HEK293 (cell line): ENCODE measurements at regions not wholly inside any gene's neighbourhood (a gene's known extent, or its start where the extent isn't known, plus 50 kb on each side); places are given as distances from the start of the nearest gene placed in this dataset.

ENCODE experiments used
- CTCF ChIA-PET: fragments of 350-600 bp; formaldehyde crosslinking; extraction: SDS; loops from one replicate; lab custom pipeline; 2021; ENCODE audit warnings: antibody characterized with exemption; lab: Yijun Ruan, JAX
- POLR2A ChIA-PET: fragments of 300-600 bp; formaldehyde crosslinking; extraction: SDS; loops from one replicate; lab custom pipeline; 2020; ENCODE audit warnings: antibody characterized with exemption, inconsistent platforms; lab: Yijun Ruan, JAX
- H3K27ac ChIP-seq: fragments of 200-500 bp; sonication (Bioruptor generic); 2 replicates; pipeline ENCODE4 v1.5.1; 2014; ENCODE audit warnings: low read depth, low read length, control low read depth, inconsistent platforms; ENCODE audit errors: extremely low read depth
- H3K36me3 ChIP-seq, 2 experiments: fragments of 200-500 bp in 1 of 2; sonication (Bioruptor generic) in 1 of 2; 1 replicate in 1 of 2; 2 replicates in 1 of 2; pipeline ENCODE4 v1.5.1; 2014 to 2017; ENCODE audit warnings: inconsistent platforms in 2 of 2, low read length in 2 of 2; ENCODE audit not compliant: control insufficient read depth in 2 of 2, insufficient read depth in 1 of 2
- H3K4me1 ChIP-seq: fragments of 200-500 bp; sonication (Bioruptor generic); 2 replicates; pipeline ENCODE4 v1.5.1; 2014; ENCODE audit warnings: mild to moderate bottlenecking, low read length, inconsistent platforms; ENCODE audit not compliant: control insufficient read depth, insufficient read depth
- H3K4me3 ChIP-seq: 2 replicates; pipeline ENCODE4 v1.5.1; 2011; ENCODE audit warnings: low read depth, mild to moderate bottlenecking, control low read depth, low read length, moderate library complexity
- H3K9me3 ChIP-seq: fragments of 200-500 bp; sonication (Bioruptor generic); 2 replicates; pipeline ENCODE4 v1.5.1; 2014; ENCODE audit warnings: low read depth, low read length, inconsistent platforms; ENCODE audit not compliant: control insufficient read depth, insufficient read depth
- TRIM28 ChIP-seq: IDR thresholded peaks from 2 replicates; pipeline ENCODE4 v1.6.1; 2011; ENCODE audit warnings: low read length, control low read depth, borderline replicate concordance
- YY1 ChIP-seq: fragments of 450-650 bp; formaldehyde crosslinking; IDR thresholded peaks from 2 replicates; pipeline ENCODE4 v1.5.1; 2018; ENCODE audit warnings: missing biosample characterization, missing genetic modification characterization
- YY2 ChIP-seq: fragments of 450-650 bp; formaldehyde crosslinking; IDR thresholded peaks from 2 replicates; pipeline ENCODE4 v1.5.1; 2016; ENCODE audit warnings: missing biosample characterization, missing genetic modification characterization
- ZNF114 ChIP-seq: fragments of 450-650 bp; formaldehyde crosslinking; IDR thresholded peaks from 2 replicates; pipeline ENCODE4 v1.5.0; 2017; ENCODE audit warnings: missing biosample characterization, missing genetic modification characterization
- ZNF175 ChIP-seq: fragments of 450-650 bp; formaldehyde crosslinking; IDR thresholded peaks from 2 replicates; pipeline ENCODE4 v1.5.1; 2016; ENCODE audit warnings: missing biosample characterization, missing genetic modification characterization
- ZNF274 ChIP-seq, 2 experiments: fragments of 200-500 bp in 1 of 2; fragments of 450-650 bp in 1 of 2; sonication (Bioruptor generic) in 1 of 2; formaldehyde crosslinking in 1 of 2; IDR thresholded peaks; 2 replicates each; pipeline versions ENCODE4 v1.5.1 to v1.6.1; 2014 to 2016; ENCODE audit warnings: borderline replicate concordance in 1 of 2, inconsistent platforms in 1 of 2, low read length in 1 of 2, missing biosample characterization in 1 of 2, missing genetic modification characterization in 1 of 2
- ZNF366 ChIP-seq: fragments of 450-650 bp; formaldehyde crosslinking; conservative IDR thresholded peaks from 2 replicates; pipeline ENCODE4 v1.5.1; 2016; ENCODE audit warnings: missing biosample characterization, missing genetic modification characterization
- ZNF423 ChIP-seq: fragments of 450-650 bp; formaldehyde crosslinking; IDR thresholded peaks from 2 replicates; pipeline ENCODE4 v1.5.1; 2016; ENCODE audit warnings: missing biosample characterization, missing genetic modification characterization
- ZNF433 ChIP-seq: fragments of 450-650 bp; formaldehyde crosslinking; IDR thresholded peaks from 2 replicates; pipeline ENCODE4 v1.5.1; 2016; ENCODE audit warnings: missing biosample characterization, missing genetic modification characterization, low read depth
- ZNF48 ChIP-seq: fragments of 450-650 bp; formaldehyde crosslinking; IDR thresholded peaks from 2 replicates; pipeline ENCODE4 v1.5.1; 2016; ENCODE audit warnings: missing biosample characterization, missing genetic modification characterization
- ZNF549 ChIP-seq: fragments of 450-650 bp; IDR thresholded peaks from 2 replicates; pipeline ENCODE4 v1.5.1; 2018; ENCODE audit warnings: missing biosample characterization, missing genetic modification characterization, mild to moderate bottlenecking, inconsistent platforms, moderate library complexity
- ZNF558 ChIP-seq: fragments of 450-650 bp; formaldehyde crosslinking; IDR thresholded peaks from 2 replicates; pipeline ENCODE4 v1.5.1; 2016; ENCODE audit warnings: missing biosample characterization, missing genetic modification characterization
- ZNF623 ChIP-seq: fragments of 450-650 bp; formaldehyde crosslinking; IDR thresholded peaks from 2 replicates; pipeline ENCODE4 v1.5.1; 2016; ENCODE audit warnings: missing biosample characterization, missing genetic modification characterization
- ZSCAN18 ChIP-seq: fragments of 450-650 bp; formaldehyde crosslinking; IDR thresholded peaks from 2 replicates; pipeline ENCODE4 v1.5.1; 2016; ENCODE audit warnings: missing biosample characterization, missing genetic modification characterization
- ZXDB ChIP-seq: fragments of 450-650 bp; formaldehyde crosslinking; IDR thresholded peaks from 2 replicates; pipeline ENCODE4 v1.5.1; 2016; ENCODE audit warnings: missing biosample characterization, missing genetic modification characterization
- TF ChIP-seq, protein P1 (sequence below): fragments of 450-650 bp; formaldehyde crosslinking; IDR thresholded peaks from 2 replicates; pipeline ENCODE4 v1.5.1; 2016; ENCODE audit warnings: missing biosample characterization, missing genetic modification characterization
- TF ChIP-seq, protein P2 (sequence below): fragments of 450-650 bp; formaldehyde crosslinking; IDR thresholded peaks from 2 replicates; pipeline ENCODE4 v1.5.1; 2017; ENCODE audit warnings: missing biosample characterization, missing genetic modification characterization

- ChIA-PET POLR2A (no interaction called here), CTCF (interaction anchor here (1.5 kb wide), 1 partner anchor 236 kb away, joined by 4 read pairs; no protein-coding TSS in a partner anchor)
- H3K4me1 ChIP-seq: no peaks in the 10 kb centered on the region
- H3K36me3 ChIP-seq: no peaks in the 10 kb centered on the region
- no peak overlapping the region for H3K4me3 ChIP-seq
- no peak overlapping the region for H3K27ac ChIP-seq
- no peaks in the 10 kb centered on the region for H3K9me3 ChIP-seq
- TF ChIP-seq ZNF175 (no peak), ZSCAN18 (no peak), TRIM28 (no peak), ZNF549 (tag by site-specific recombination) (no peak), YY1 (tag by site-specific recombination) (no peak), ZNF558 (no peak), ZNF423 (tag by site-specific recombination) (no peak), YY2 (tag by site-specific recombination) (no peak)
- TF ChIP-seq, protein P1, sequence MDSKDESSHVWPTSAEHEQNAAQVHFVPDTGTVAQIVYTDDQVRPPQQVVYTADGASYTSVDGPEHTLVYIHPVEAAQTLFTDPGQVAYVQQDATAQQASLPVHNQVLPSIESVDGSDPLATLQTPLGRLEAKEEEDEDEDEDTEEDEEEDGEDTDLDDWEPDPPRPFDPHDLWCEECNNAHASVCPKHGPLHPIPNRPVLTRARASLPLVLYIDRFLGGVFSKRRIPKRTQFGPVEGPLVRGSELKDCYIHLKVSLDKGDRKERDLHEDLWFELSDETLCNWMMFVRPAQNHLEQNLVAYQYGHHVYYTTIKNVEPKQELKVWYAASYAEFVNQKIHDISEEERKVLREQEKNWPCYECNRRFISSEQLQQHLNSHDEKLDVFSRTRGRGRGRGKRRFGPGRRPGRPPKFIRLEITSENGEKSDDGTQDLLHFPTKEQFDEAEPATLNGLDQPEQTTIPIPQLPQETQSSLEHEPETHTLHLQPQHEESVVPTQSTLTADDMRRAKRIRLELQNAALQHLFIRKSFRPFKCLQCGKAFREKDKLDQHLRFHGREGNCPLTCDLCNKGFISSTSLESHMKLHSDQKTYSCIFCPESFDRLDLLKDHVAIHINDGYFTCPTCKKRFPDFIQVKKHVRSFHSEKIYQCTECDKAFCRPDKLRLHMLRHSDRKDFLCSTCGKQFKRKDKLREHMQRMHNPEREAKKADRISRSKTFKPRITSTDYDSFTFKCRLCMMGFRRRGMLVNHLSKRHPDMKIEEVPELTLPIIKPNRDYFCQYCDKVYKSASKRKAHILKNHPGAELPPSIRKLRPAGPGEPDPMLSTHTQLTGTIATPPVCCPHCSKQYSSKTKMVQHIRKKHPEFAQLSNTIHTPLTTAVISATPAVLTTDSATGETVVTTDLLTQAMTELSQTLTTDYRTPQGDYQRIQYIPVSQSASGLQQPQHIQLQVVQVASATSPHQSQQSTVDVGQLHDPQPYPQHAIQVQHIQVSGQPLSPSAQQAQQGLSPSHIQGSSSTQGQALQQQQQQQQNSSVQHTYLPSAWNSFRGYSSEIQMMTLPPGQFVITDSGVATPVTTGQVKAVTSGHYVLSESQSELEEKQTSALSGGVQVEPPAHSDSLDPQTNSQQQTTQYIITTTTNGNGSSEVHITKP: no peak
- TF ChIP-seq, protein P2, sequence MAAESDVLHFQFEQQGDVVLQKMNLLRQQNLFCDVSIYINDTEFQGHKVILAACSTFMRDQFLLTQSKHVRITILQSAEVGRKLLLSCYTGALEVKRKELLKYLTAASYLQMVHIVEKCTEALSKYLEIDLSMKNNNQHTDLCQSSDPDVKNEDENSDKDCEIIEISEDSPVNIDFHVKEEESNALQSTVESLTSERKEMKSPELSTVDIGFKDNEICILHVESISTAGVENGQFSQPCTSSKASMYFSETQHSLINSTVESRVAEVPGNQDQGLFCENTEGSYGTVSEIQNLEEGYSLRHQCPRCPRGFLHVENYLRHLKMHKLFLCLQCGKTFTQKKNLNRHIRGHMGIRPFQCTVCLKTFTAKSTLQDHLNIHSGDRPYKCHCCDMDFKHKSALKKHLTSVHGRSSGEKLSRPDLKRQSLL (tag by site-specific recombination): no peak
- TF ChIP-seq, all 188 proteins: peak for 0
Measured at GRCh38 chr10:3433131-3433530, 260.5 kb upstream of the PITRM1 start.

GRCh38 chr10:3432081-3432825 lies 259.7 kb upstream of the PITRM1 start:
- no peak overlapping the region for H3K27ac ChIP-seq
- H3K4me3 ChIP-seq: no peak overlapping the region
- no peaks in the 10 kb centered on the region for H3K9me3 ChIP-seq
- ChIA-PET CTCF (interaction anchor here (0.6 to 0.7 kb wide), 2 partner anchors 10 to 465 kb away, joined by 3 read pairs; no protein-coding TSS in a partner anchor), POLR2A (interaction anchor here (0.5 kb wide), 1 partner anchor 259 kb away, joined by 6 read pairs; no protein-coding TSS in a partner anchor)
- H3K4me1 ChIP-seq: no peaks in the 10 kb centered on the region
- TF ChIP-seq ZXDB (tag by site-specific recombination) (no peak), ZNF274 (IDR thresholded peaks at IDR 0.05; ENCODE audit: low read length) (no peak), ZNF274 (tag by site-specific recombination; IDR thresholded peaks at IDR 0.05; ENCODE audit: borderline replicate concordance) (no peak), ZNF366 (tag by site-specific recombination) (no peak), ZNF433 (tag by site-specific recombination) (no peak), ZNF623 (tag by site-specific recombination) (no peak), YY1 (tag by site-specific recombination) (no peak), ZNF114 (no peak), ZNF48 (tag by site-specific recombination) (no peak)
- H3K36me3 ChIP-seq: no peaks in the 10 kb centered on the region
